ENCODE measurements at regions not wholly inside any gene's neighbourhood (a gene's known extent, or its start where the extent isn't known, plus 50 kb on each side); places are given as distances from the start of the nearest gene placed in this dataset.

DNA sequence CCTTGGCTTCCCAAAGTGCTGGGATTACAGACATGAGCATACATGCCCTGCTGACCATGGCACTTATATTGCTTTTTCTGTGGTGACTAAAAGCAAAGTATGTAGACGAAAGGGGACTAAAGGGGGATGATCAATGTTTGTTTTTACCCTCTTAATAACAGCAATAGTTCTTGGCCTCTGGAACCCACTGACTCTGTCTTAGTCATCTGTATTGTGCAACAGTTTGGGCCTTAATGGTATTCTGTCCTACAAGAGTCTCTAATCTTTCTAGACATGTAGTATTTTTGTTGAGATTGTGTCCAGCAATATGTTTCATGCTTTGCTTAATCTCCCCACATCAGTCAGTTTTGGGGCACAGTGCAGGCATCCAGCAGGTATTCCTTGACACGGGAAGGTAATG lies 359.9 kb upstream of the FANCL start:
- Histone ChIP-seq H3K27ac (ENCODE audit: low read depth, low read length) (no peak overlapping the region), H3K9ac (ENCODE audit: extremely low read depth, low read length, poor library complexity, severe bottlenecking) (no peak overlapping the region), H3K27me3 (ENCODE audit: control insufficient read depth, insufficient read depth, low read length, poor library complexity, severe bottlenecking) (no peaks in the 10 kb centered on the region), H3K4me3 (ENCODE audit: low read length) (no peak overlapping the region), H3K36me3 (ENCODE audit: control insufficient read depth, insufficient read depth, low read length) (no peaks in the 10 kb centered on the region), H3K9me3 (ENCODE audit: control insufficient read depth, low read length) (no peaks in the 10 kb centered on the region), H3K4me1 (ENCODE audit: control insufficient read depth, insufficient read depth, low read length) (no peaks in the 10 kb centered on the region)
- no peak for DNase-seq
- peaks cover 1% of the 10 kb centered on the region for H3K4me1 Mint-ChIP-seq
- no peak overlapping the region for H3K4me3 Mint-ChIP-seq
- no peaks in the 10 kb centered on the region for H3K9me3 Mint-ChIP-seq
- no peak overlapping the region for H3K27ac Mint-ChIP-seq
- peaks cover 3% of the 10 kb centered on the region for H3K36me3 Mint-ChIP-seq (ENCODE audit: low read depth)
- no peaks in the 10 kb centered on the region for H3K27me3 Mint-ChIP-seq (ENCODE audit: insufficient read depth)
- 90 to 100% methylated on average over 1 to 2 of the region's 2 CpGs for WGBS, 2 experiments (ENCODE audit: insufficient coverage in 1 of 2, insufficient read length in 1 of 2)
- TF ChIP-seq, protein P1, sequence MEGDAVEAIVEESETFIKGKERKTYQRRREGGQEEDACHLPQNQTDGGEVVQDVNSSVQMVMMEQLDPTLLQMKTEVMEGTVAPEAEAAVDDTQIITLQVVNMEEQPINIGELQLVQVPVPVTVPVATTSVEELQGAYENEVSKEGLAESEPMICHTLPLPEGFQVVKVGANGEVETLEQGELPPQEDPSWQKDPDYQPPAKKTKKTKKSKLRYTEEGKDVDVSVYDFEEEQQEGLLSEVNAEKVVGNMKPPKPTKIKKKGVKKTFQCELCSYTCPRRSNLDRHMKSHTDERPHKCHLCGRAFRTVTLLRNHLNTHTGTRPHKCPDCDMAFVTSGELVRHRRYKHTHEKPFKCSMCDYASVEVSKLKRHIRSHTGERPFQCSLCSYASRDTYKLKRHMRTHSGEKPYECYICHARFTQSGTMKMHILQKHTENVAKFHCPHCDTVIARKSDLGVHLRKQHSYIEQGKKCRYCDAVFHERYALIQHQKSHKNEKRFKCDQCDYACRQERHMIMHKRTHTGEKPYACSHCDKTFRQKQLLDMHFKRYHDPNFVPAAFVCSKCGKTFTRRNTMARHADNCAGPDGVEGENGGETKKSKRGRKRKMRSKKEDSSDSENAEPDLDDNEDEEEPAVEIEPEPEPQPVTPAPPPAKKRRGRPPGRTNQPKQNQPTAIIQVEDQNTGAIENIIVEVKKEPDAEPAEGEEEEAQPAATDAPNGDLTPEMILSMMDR (conservative IDR thresholded peaks at IDR 0.05) = no peak

GRCh38 chr2:58598171-58598570 lies 357.0 kb upstream of the FANCL start:
- TF ChIP-seq, protein P1 (conservative IDR thresholded peaks at IDR 0.05) = no peak
- Mint-ChIP-seq H3K36me3 (ENCODE audit: low read depth) (peaks cover 3% of the 10 kb centered on the region), H3K27ac (no peak overlapping the region), H3K4me1 (peaks cover 1% of the 10 kb centered on the region), H3K4me3 (no peak overlapping the region), H3K27me3 (ENCODE audit: insufficient read depth) (no peaks in the 10 kb centered on the region), H3K9me3 (no peaks in the 10 kb centered on the region)
- DNase-seq = no peak
- no peak overlapping the region for H3K27ac ChIP-seq (ENCODE audit: low read depth, low read length)
- no peaks in the 10 kb centered on the region for H3K9me3 ChIP-seq (ENCODE audit: control insufficient read depth, low read length)
- no peak overlapping the region for H3K4me3 ChIP-seq (ENCODE audit: low read length)
- H3K9ac ChIP-seq (ENCODE audit: extremely low read depth, low read length, poor library complexity, severe bottlenecking) = no peak overlapping the region
- 83 to 91% methylated on average over 3 of the region's 3 CpGs for WGBS, 2 experiments (ENCODE audit: insufficient coverage in 1 of 2, insufficient read length in 1 of 2)
- no peaks in the 10 kb centered on the region for H3K27me3 ChIP-seq (ENCODE audit: control insufficient read depth, insufficient read depth, low read length, poor library complexity, severe bottlenecking)
- H3K4me1 ChIP-seq (ENCODE audit: control insufficient read depth, insufficient read depth, low read length) = no peaks in the 10 kb centered on the region
- no peaks in the 10 kb centered on the region for H3K36me3 ChIP-seq (ENCODE audit: control insufficient read depth, insufficient read depth, low read length)

- Mint-ChIP-seq H3K4me3 (no peak overlapping the region), H3K27me3 (ENCODE audit: insufficient read depth) (no peaks in the 10 kb centered on the region), H3K27ac (no peak overlapping the region), H3K36me3 (ENCODE audit: low read depth) (peaks cover 3% of the 10 kb centered on the region), H3K4me1 (peaks cover 1% of the 10 kb centered on the region), H3K9me3 (no peaks in the 10 kb centered on the region)
- 61 to 100% methylated on average over 2 to 3 of the region's 3 CpGs for WGBS, 2 experiments (ENCODE audit: insufficient coverage in 1 of 2, insufficient read length in 1 of 2)
- H3K9ac ChIP-seq (ENCODE audit: extremely low read depth, low read length, poor library complexity, severe bottlenecking) = no peak overlapping the region
- no peaks in the 10 kb centered on the region for H3K4me1 ChIP-seq (ENCODE audit: control insufficient read depth, insufficient read depth, low read length)
- no peak overlapping the region for H3K27ac ChIP-seq (ENCODE audit: low read depth, low read length)
- no peak overlapping the region for H3K4me3 ChIP-seq (ENCODE audit: low read length)
- no peak for DNase-seq
- H3K27me3 ChIP-seq (ENCODE audit: control insufficient read depth, insufficient read depth, low read length, poor library complexity, severe bottlenecking) = no peaks in the 10 kb centered on the region
- H3K9me3 ChIP-seq (ENCODE audit: control insufficient read depth, low read length) = no peaks in the 10 kb centered on the region
- H3K36me3 ChIP-seq (ENCODE audit: control insufficient read depth, insufficient read depth, low read length) = no peaks in the 10 kb centered on the region
- TF ChIP-seq, protein P1 (conservative IDR thresholded peaks at IDR 0.05) = no peak
These were observed 354.6 kb upstream of the FANCL start for GRCh38 chr2:58595714-58596113.

All from endodermal cell (in vitro differentiated cells).